Mesendoderm (in vitro differentiated cells): ENCODE measurements at regions not wholly inside any gene's neighbourhood (a gene's known extent, or its start where the extent isn't known, plus 50 kb on each side); places are given as distances from the start of the nearest gene placed in this dataset.

Experiments used
- DNase-seq: peaks from one replicate; pipeline ENCODE4 v3.0.0; 2013
- H2AK5ac ChIP-seq: 2 replicates; pipeline ENCODE4 v1.6.1; 2013; ENCODE audit warnings: low read length, inconsistent platforms
- H2BK120ac ChIP-seq: 2 replicates; pipeline ENCODE4 v1.6.1; 2013; ENCODE audit warnings: low read depth, mild to moderate bottlenecking, low read length, moderate library complexity, mixed read lengths
- H2BK15ac ChIP-seq: replicated peaks from 2 replicates; pipeline ENCODE4 v1.6.1; 2013; ENCODE audit warnings: low read depth, mild to moderate bottlenecking, moderate library complexity
- H2BK5ac ChIP-seq: 2 replicates; pipeline ENCODE4 v1.6.1; 2013; ENCODE audit warnings: low read length, inconsistent platforms
- H3K18ac ChIP-seq: 2 replicates; pipeline ENCODE4 v1.6.1; 2013; ENCODE audit warnings: mild to moderate bottlenecking, low read length, mixed read lengths
- H3K23ac ChIP-seq: one replicate; pipeline ENCODE4 v1.6.1; 2013; ENCODE audit warnings: low read length
- H3K27ac ChIP-seq: 2 replicates; pipeline ENCODE4 v1.5.1; 2013; ENCODE audit warnings: low read depth, mild to moderate bottlenecking, inconsistent platforms, low read length, moderate library complexity
- H3K27me3 ChIP-seq: 2 replicates; pipeline ENCODE4 v1.6.1; 2013; ENCODE audit warnings: low read length, control low read depth, mild to moderate bottlenecking, inconsistent platforms; ENCODE audit not compliant: insufficient read depth, poor library complexity
- H3K36me3 ChIP-seq: 2 replicates; pipeline ENCODE4 v1.6.1; 2013; ENCODE audit warnings: low read length, inconsistent platforms; ENCODE audit not compliant: control insufficient read depth, insufficient read depth
- H3K4ac ChIP-seq: one replicate; pipeline ENCODE4 v1.6.1; 2013; ENCODE audit warnings: low read depth, mild to moderate bottlenecking, low read length, moderate library complexity
- H3K4me1 ChIP-seq: 2 replicates; pipeline ENCODE4 v1.6.1; 2013; ENCODE audit warnings: low read depth, low read length, inconsistent platforms; ENCODE audit not compliant: control insufficient read depth
- H3K4me2 ChIP-seq: 2 replicates; pipeline ENCODE4 v1.6.1; 2013; ENCODE audit warnings: low read length
- H3K4me3 ChIP-seq: 2 replicates; pipeline ENCODE4 v1.5.1; 2013; ENCODE audit warnings: mild to moderate bottlenecking, low read length
- H3K56ac ChIP-seq: one replicate; pipeline ENCODE4 v1.6.1; 2013; ENCODE audit warnings: low read length
- H3K79me1 ChIP-seq: 2 replicates; pipeline ENCODE4 v1.6.1; 2013; ENCODE audit warnings: low read length, inconsistent platforms
- H3K79me2 ChIP-seq: 2 replicates; pipeline ENCODE4 v1.6.1; 2013; ENCODE audit warnings: mild to moderate bottlenecking, low read length; ENCODE audit not compliant: control insufficient read depth, insufficient read depth
- H3K9ac ChIP-seq: 2 replicates; pipeline ENCODE4 v1.6.1; 2013; ENCODE audit warnings: low read length, inconsistent platforms
- H4K5ac ChIP-seq: one replicate; pipeline ENCODE4 v1.6.1; 2013; ENCODE audit warnings: low read length
- H4K8ac ChIP-seq: one replicate; pipeline ENCODE4 v1.6.1; 2013; ENCODE audit warnings: low read depth, mild to moderate bottlenecking, control low read depth, low read length, moderate library complexity
- WGBS: extraction: QIAGEN DNeasy Blood & Tissue Kit; methylation state at CpG from one replicate; pipeline ENCODE4 v1.1.7; 2013; ENCODE audit warnings: low lambda C conversion rate, missing lambda C conversion rate; ENCODE audit not compliant: insufficient coverage; ENCODE audit errors: extremely low coverage; 5-methylcytosine and 5-hydroxymethylcytosine counted together

DNA sequence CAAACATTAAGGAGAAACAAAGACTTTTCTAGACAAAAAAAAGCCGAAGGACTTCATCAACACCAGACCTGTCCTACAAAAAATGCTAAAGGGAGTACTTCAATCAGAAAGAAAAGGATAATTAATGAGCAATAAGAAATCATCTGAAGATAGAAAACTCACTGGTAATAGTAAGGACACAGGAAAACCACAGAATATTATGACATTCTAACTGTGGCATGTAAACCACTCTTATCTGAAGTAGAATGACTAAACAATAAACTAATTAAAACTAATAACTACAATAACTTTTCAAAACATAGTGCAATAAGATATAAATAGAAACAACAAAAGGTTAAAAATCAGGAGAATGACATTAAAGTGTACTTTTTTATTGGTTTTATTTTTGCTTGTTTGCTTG, 584.5 kb upstream of the CCDC54 start:
- Histone ChIP-seq H3K56ac (no peak overlapping the region), H3K18ac (no peak overlapping the region), H3K4ac (no peak overlapping the region), H3K27me3 (no peaks in the 10 kb centered on the region), H2BK120ac (no peak overlapping the region), H3K4me1 (no peaks in the 10 kb centered on the region), H2BK5ac (no peak overlapping the region), H3K79me2 (no peaks in the 10 kb centered on the region), H3K23ac (no peak overlapping the region), H3K9ac (no peak overlapping the region), H3K36me3 (no peaks in the 10 kb centered on the region), H3K79me1 (no peaks in the 10 kb centered on the region), H3K27ac (no peak overlapping the region), H2AK5ac (no peak overlapping the region), H2BK15ac (no peak overlapping the region), H3K4me3 (no peak overlapping the region), H4K8ac (no peak overlapping the region), H4K5ac (no peak overlapping the region), H3K4me2 (no peak overlapping the region)
- WGBS = no CpG with 5 or more reads among the region's 1 CpG
- no peak for DNase-seq

DNA sequence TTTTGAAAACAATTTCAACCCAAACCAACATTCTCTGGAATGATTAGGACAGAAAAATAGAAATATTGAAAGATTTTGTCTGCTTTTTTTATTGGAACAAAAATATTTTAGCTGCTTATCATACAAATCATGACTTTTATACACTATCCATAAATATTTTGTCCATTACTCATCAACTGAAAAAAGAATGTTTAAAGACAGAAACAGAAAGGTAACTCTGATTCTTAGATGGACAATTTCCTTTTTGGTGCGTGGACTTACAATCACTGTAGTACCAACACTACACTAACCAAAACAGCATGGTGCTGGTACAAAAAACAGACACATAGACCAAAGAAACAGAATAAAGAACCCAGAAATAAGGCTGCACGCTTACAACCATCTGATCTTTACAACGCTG, 582.8 kb upstream of the CCDC54 start:
- Histone ChIP-seq H3K4me3 (no peak overlapping the region), H2BK120ac (no peak overlapping the region), H3K4ac (no peak overlapping the region), H2BK5ac (no peak overlapping the region), H4K5ac (no peak overlapping the region), H3K36me3 (no peaks in the 10 kb centered on the region), H3K79me2 (no peaks in the 10 kb centered on the region), H4K8ac (no peak overlapping the region), H3K27me3 (no peaks in the 10 kb centered on the region), H3K9ac (no peak overlapping the region), H3K27ac (no peak overlapping the region), H3K4me2 (no peak overlapping the region), H2AK5ac (no peak overlapping the region), H3K79me1 (no peaks in the 10 kb centered on the region), H2BK15ac (no peak overlapping the region), H3K23ac (no peak overlapping the region), H3K4me1 (no peaks in the 10 kb centered on the region), H3K56ac (no peak overlapping the region), H3K18ac (no peak overlapping the region)
- no CpG with 5 or more reads among the region's 3 CpGs for WGBS
- no peak for DNase-seq

DNA sequence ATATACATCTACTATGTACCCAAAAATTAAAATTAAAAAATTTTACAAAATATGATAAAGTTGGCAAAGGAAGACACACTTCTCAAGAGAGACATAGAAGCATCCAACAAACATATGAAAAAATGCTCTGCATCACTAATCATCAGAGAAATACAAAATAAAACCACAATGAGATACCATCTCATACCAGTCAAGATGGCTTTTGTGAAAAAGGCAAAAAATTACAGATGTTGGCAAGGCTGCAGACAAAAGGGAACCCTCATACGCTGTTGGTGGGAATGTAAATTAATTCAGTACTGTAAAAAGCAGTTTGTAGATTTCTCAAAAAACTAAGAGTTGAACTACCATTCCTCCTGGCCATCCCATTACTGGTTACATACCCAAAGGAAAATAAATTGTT, 581.7 kb upstream of the CCDC54 start:
- Histone ChIP-seq H3K4me1 (no peaks in the 10 kb centered on the region), H4K8ac (no peak overlapping the region), H3K79me2 (no peaks in the 10 kb centered on the region), H3K4me2 (no peak overlapping the region), H3K4ac (no peak overlapping the region), H3K9ac (no peak overlapping the region), H3K56ac (no peak overlapping the region), H2AK5ac (no peak overlapping the region), H2BK5ac (no peak overlapping the region), H4K5ac (no peak overlapping the region), H3K79me1 (no peaks in the 10 kb centered on the region), H3K36me3 (no peaks in the 10 kb centered on the region), H3K18ac (no peak overlapping the region), H3K27me3 (no peaks in the 10 kb centered on the region), H2BK120ac (no peak overlapping the region), H3K23ac (no peak overlapping the region), H3K27ac (no peak overlapping the region), H3K4me3 (no peak overlapping the region), H2BK15ac (no peak overlapping the region)
- no CpG with 5 or more reads among the region's 1 CpG for WGBS
- DNase-seq = no peak

DNA sequence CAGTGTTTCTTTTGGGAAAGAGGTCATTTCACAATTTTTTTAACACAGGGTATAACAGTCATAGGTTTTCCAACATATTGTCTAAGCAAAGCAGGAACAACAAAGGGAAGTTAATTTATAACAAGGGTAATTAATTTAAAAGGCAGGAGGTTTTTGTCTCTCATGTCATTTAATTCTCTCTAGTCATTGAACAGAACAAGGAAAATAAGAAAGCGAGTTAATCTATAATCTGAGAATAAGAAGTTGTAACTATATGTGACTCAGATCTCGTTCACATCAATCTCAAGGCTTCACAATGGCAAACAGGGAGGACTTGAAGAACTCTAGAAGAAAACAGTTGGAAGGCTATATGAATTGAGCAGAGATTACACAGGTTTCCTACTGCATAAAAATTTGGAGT, 579.8 kb upstream of the CCDC54 start:
- no peak overlapping the region for H3K4ac ChIP-seq
- H2BK120ac ChIP-seq = no peak overlapping the region
- no CpG with 5 or more reads among the region's 2 CpGs for WGBS
- H4K5ac ChIP-seq = no peak overlapping the region
- H3K9ac ChIP-seq = no peak overlapping the region
- H2BK15ac ChIP-seq = no peak overlapping the region
- H4K8ac ChIP-seq = no peak overlapping the region
- H2AK5ac ChIP-seq = no peak overlapping the region
- DNase-seq = no peak
- H3K27me3 ChIP-seq = no peaks in the 10 kb centered on the region
- H3K27ac ChIP-seq = no peak overlapping the region
- no peaks in the 10 kb centered on the region for H3K4me1 ChIP-seq
- no peak overlapping the region for H3K23ac ChIP-seq
- H3K79me1 ChIP-seq = no peaks in the 10 kb centered on the region
- no peaks in the 10 kb centered on the region for H3K79me2 ChIP-seq
- H3K18ac ChIP-seq = no peak overlapping the region
- no peak overlapping the region for H3K4me2 ChIP-seq
- no peak overlapping the region for H3K56ac ChIP-seq
- no peak overlapping the region for H3K4me3 ChIP-seq
- H2BK5ac ChIP-seq = no peak overlapping the region
- no peaks in the 10 kb centered on the region for H3K36me3 ChIP-seq

DNA sequence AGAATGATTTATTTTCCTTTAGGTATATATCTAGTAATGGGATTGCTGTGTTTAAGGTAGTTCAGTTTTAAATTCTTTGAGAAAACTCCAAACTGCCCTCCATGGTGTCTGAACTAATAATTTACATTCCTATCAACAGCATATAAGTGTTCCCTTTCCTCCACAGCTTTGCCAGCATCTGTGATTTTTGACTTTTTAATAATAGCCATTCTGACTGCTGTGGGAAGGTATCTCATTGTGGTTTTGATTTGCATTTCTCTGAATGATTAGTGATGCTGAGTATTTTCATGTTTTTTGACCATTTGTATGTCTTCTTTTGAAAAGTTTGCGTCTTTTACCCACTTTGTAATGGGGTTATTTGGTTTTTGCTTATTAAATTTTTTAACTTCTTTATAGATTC, 571.6 kb upstream of the CCDC54 start:
- Histone ChIP-seq H3K36me3 (no peaks in the 10 kb centered on the region), H2AK5ac (no peak overlapping the region), H2BK120ac (no peak overlapping the region), H3K23ac (no peak overlapping the region), H4K8ac (no peak overlapping the region), H3K27me3 (no peaks in the 10 kb centered on the region), H3K18ac (no peak overlapping the region), H3K4ac (no peak overlapping the region), H3K56ac (no peak overlapping the region), H3K4me2 (no peak overlapping the region), H4K5ac (no peak overlapping the region), H3K79me1 (no peaks in the 10 kb centered on the region), H3K4me3 (no peak overlapping the region), H3K27ac (no peak overlapping the region), H3K79me2 (no peaks in the 10 kb centered on the region), H2BK15ac (no peak overlapping the region), H3K4me1 (no peaks in the 10 kb centered on the region), H3K9ac (no peak overlapping the region), H2BK5ac (no peak overlapping the region)
- no peak for DNase-seq
- WGBS = no CpG with 5 or more reads among the region's 1 CpG

DNA sequence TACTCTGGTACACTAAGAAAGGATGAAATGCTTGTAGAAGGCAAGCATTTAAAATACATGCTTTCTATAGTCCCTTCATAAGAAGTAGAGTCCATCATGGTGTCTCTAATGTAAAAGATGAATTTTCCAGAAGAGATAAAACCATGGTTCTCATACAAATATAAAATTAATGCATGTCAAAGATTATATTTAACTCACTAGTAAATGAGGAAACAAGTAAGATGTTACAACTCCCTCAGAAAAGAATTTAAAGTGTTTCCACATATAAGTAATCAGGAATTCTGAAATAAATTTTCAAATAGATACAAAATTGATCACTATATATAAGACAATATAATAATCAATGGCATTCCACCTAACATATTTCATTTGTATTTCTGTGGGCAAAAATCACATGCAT, 570.3 kb upstream of the CCDC54 start:
- Histone ChIP-seq H2BK5ac (no peak overlapping the region), H3K27ac (no peak overlapping the region), H3K79me1 (no peaks in the 10 kb centered on the region), H2BK120ac (no peak overlapping the region), H3K36me3 (no peaks in the 10 kb centered on the region), H4K8ac (no peak overlapping the region), H3K4me2 (no peak overlapping the region), H3K23ac (no peak overlapping the region), H3K9ac (no peak overlapping the region), H3K56ac (no peak overlapping the region), H3K18ac (no peak overlapping the region), H3K4me1 (no peaks in the 10 kb centered on the region), H4K5ac (no peak overlapping the region), H3K79me2 (no peaks in the 10 kb centered on the region), H2BK15ac (no peak overlapping the region), H3K27me3 (no peaks in the 10 kb centered on the region), H3K4me3 (no peak overlapping the region), H3K4ac (no peak overlapping the region), H2AK5ac (no peak overlapping the region)
- DNase-seq = no peak
